MCF 10A (cell line): ENCODE measurements at regions not wholly inside any gene's neighbourhood (a gene's known extent, or its start where the extent isn't known, plus 50 kb on each side); places are given as distances from the start of the nearest gene placed in this dataset.

ENCODE experiments used
- BruUV-seq: library from RNA; stranded (reverse); fragments of 400-500 nt; replicated peaks from 2 replicates; lab custom pipeline; 2021; lab: Mats Ljungman, UMichigan
- CTCF ChIA-PET: fragments of 300-600 bp; sonication (Branson Sonifier 250); formaldehyde crosslinking; extraction: SDS; loops from one replicate; lab custom pipeline; 2021; ENCODE audit warnings: antibody characterized with exemption, inconsistent platforms; lab: Yijun Ruan, JAX
- POLR2A ChIA-PET: fragments of 300-600, 350-650 bp; sonication (Branson Sonifier 250); formaldehyde crosslinking; extraction: SDS; loops from one replicate; lab custom pipeline; 2020; ENCODE audit warnings: antibody characterized with exemption, inconsistent platforms; lab: Yijun Ruan, JAX
- DNase-seq: peaks from one replicate; pipeline ENCODE4 v3.0.0-alpha.2; 2018; ENCODE audit not compliant: unreplicated experiment
- H3K27ac Mint-ChIP-seq: one replicate; pipeline ENCODE4 v1.8.0; 2022; ENCODE audit warnings: mild to moderate bottlenecking, low read depth, mixed read lengths; ENCODE audit not compliant: unreplicated experiment
- H3K27me3 Mint-ChIP-seq: one replicate; pipeline ENCODE4 v1.8.0; 2022; ENCODE audit warnings: mixed read lengths; ENCODE audit not compliant: insufficient read depth, unreplicated experiment
- H3K36me3 Mint-ChIP-seq: one replicate; pipeline ENCODE4 v1.8.0; 2022; ENCODE audit warnings: mild to moderate bottlenecking, moderate library complexity, mixed read lengths; ENCODE audit not compliant: insufficient read depth, unreplicated experiment
- H3K4me1 Mint-ChIP-seq: one replicate; pipeline ENCODE4 v1.8.0; 2022; ENCODE audit warnings: mixed read lengths; ENCODE audit not compliant: insufficient read depth, unreplicated experiment
- H3K4me3 Mint-ChIP-seq: one replicate; pipeline ENCODE4 v1.8.0; 2022; ENCODE audit warnings: mild to moderate bottlenecking, moderate library complexity, mixed read lengths; ENCODE audit not compliant: unreplicated experiment
- H3K9me3 Mint-ChIP-seq: one replicate; pipeline ENCODE4 v1.8.0; 2022; ENCODE audit warnings: mixed read lengths; ENCODE audit not compliant: unreplicated experiment
- CTCF ChIP-seq: fragments of 200-600 bp; IDR thresholded peaks from one replicate; pipeline ENCODE4 v1.8.0; 2022; ENCODE audit warnings: antibody characterized with exemption, mild to moderate bottlenecking; ENCODE audit not compliant: unreplicated experiment
- intact Hi-C: fragments of 100-400 bp; cut with micrococcal nuclease; formaldehyde crosslinking; loops from 2 replicates; pipeline ENCODE4 v1.14.1; 2022

GRCh38 chr6:113526995-113527394 is 330.1 kb upstream of the MARCKS start:
- Mint-ChIP-seq H3K27ac (no peak overlapping the region), H3K9me3 (no peaks in the 10 kb centered on the region), H3K4me1 (peaks cover 18% of the 10 kb centered on the region), H3K27me3 (no peaks in the 10 kb centered on the region), H3K4me3 (no peak overlapping the region), H3K36me3 (no peaks in the 10 kb centered on the region)
- BruUV-seq = no TSS peak
- no peak for TF ChIP-seq CTCF
- DNase-seq = peak; percentile 5
- ChIA-PET POLR2A (interaction anchor here (1.1 kb wide), 1 partner anchor 94 kb away, joined by 3 read pairs; no protein-coding TSS in a partner anchor), CTCF (interaction anchor here (0.5 kb wide), 1 partner anchor 332 kb away, joined by 3 read pairs; no protein-coding TSS in a partner anchor)
- intact Hi-C loops = no loop called here

- ChIA-PET CTCF (interaction anchor here (0.6 kb wide), 1 partner anchor 21 kb away, joined by 4 read pairs; no protein-coding TSS in a partner anchor), POLR2A (no interaction called here)
- Mint-ChIP-seq H3K4me1 (peaks cover 18% of the 10 kb centered on the region), H3K27me3 (no peaks in the 10 kb centered on the region), H3K36me3 (no peaks in the 10 kb centered on the region), H3K27ac (no peak overlapping the region), H3K4me3 (no peak overlapping the region), H3K9me3 (no peaks in the 10 kb centered on the region)
- BruUV-seq = no TSS peak
- TF ChIP-seq CTCF = no peak
- no peak for DNase-seq
- intact Hi-C loops = no loop called here
Measured at GRCh38 chr6:113528111-113528510, 329.0 kb upstream of the MARCKS start.

- no TSS peak for BruUV-seq
- H3K27me3 Mint-ChIP-seq = no peaks in the 10 kb centered on the region
- no peak overlapping the region for H3K4me3 Mint-ChIP-seq
- POLR2A ChIA-PET = interaction anchor here (0.6 to 1.1 kb wide), 2 partner anchors 79 to 1092 kb away, joined by 3 read pairs; no protein-coding TSS in a partner anchor
- DNase-seq = peak; percentile 14
- peak overlapping the region; percentile 57 for H3K27ac Mint-ChIP-seq
- no peak for TF ChIP-seq CTCF
- CTCF ChIA-PET = no interaction called here
- H3K36me3 Mint-ChIP-seq = no peaks in the 10 kb centered on the region
- intact Hi-C loops = no loop called here
- peaks cover 18% of the 10 kb centered on the region for H3K4me1 Mint-ChIP-seq
- H3K9me3 Mint-ChIP-seq = no peaks in the 10 kb centered on the region
Measured at GRCh38 chr6:113529196-113529595, 327.9 kb upstream of the MARCKS start.

GRCh38 chr6:113529879-113530278 is 327.3 kb upstream of the MARCKS start:
- no peaks in the 10 kb centered on the region for H3K36me3 Mint-ChIP-seq
- intact Hi-C loops = no loop called here

More at GRCh38 chr6:113529879-113530278, 327.3 kb upstream of the MARCKS start:
- no peak for DNase-seq
- no peak for TF ChIP-seq CTCF
- ChIA-PET CTCF (no interaction called here), POLR2A (interaction anchor here (1.1 to 1.3 kb wide), 2 partner anchors 79 to 82 kb away, joined by 3 to 5 read pairs; no protein-coding TSS in a partner anchor)
- Mint-ChIP-seq H3K9me3 (no peaks in the 10 kb centered on the region), H3K27me3 (no peaks in the 10 kb centered on the region), H3K4me1 (peaks cover 18% of the 10 kb centered on the region), H3K27ac (peak overlapping the region; percentile 57), H3K4me3 (no peak overlapping the region)
- no TSS peak for BruUV-seq
